Glutamatergic neuron (in vitro differentiated cells): ENCODE measurements at regions not wholly inside any gene's neighbourhood (a gene's known extent, or its start where the extent isn't known, plus 50 kb on each side); places are given as distances from the start of the nearest gene placed in this dataset.

Source experiments
- DNase-seq: peaks from one replicate; pipeline ENCODE4 v3.0.0; 2022
- H3K27ac Mint-ChIP-seq: one replicate; pipeline ENCODE4 v1.8.0; 2020; ENCODE audit warnings: mild to moderate bottlenecking, mixed read lengths, inconsistent platforms; ENCODE audit not compliant: unreplicated experiment
- H3K27me3 Mint-ChIP-seq: one replicate; pipeline ENCODE4 v1.8.0; 2020; ENCODE audit warnings: mild to moderate bottlenecking, moderate library complexity, mixed read lengths, inconsistent platforms; ENCODE audit not compliant: unreplicated experiment
- H3K36me3 Mint-ChIP-seq: one replicate; pipeline ENCODE4 v1.8.0; 2020; ENCODE audit warnings: mild to moderate bottlenecking, mixed read lengths, inconsistent platforms; ENCODE audit not compliant: unreplicated experiment
- H3K4me1 Mint-ChIP-seq: one replicate; pipeline ENCODE4 v1.8.0; 2020; ENCODE audit warnings: mild to moderate bottlenecking, low read depth, mixed read lengths, inconsistent platforms; ENCODE audit not compliant: unreplicated experiment
- H3K4me3 Mint-ChIP-seq: one replicate; pipeline ENCODE4 v1.8.0; 2020; ENCODE audit warnings: mild to moderate bottlenecking, mixed read lengths, inconsistent platforms; ENCODE audit not compliant: unreplicated experiment
- H3K9me3 Mint-ChIP-seq: one replicate; pipeline ENCODE4 v1.8.0; 2020; ENCODE audit warnings: mild to moderate bottlenecking, moderate library complexity, mixed read lengths, inconsistent platforms; ENCODE audit not compliant: unreplicated experiment
- CTCF ChIP-seq: fragments of 200-600 bp; sonication (generic); IDR thresholded peaks from one replicate; pipeline ENCODE4 v1.5.0; 2021; ENCODE audit not compliant: partially characterized antibody, unreplicated experiment

- no peaks in the 10 kb centered on the region for H3K4me1 Mint-ChIP-seq
- peaks cover 7% of the 10 kb centered on the region for H3K36me3 Mint-ChIP-seq
- H3K9me3 Mint-ChIP-seq, result no peaks in the 10 kb centered on the region
- no peak overlapping the region for H3K27ac Mint-ChIP-seq
- no peak overlapping the region for H3K4me3 Mint-ChIP-seq
- DNase-seq, result no peak
- H3K27me3 Mint-ChIP-seq, result no peaks in the 10 kb centered on the region
- TF ChIP-seq CTCF, result no peak
Observed at GRCh38 chr4:162675661-162676060, 491.0 kb downstream of the NAF1 start.

GRCh38 chr4:162661913-162662312 lies 498.1 kb upstream of the FSTL5 start:
- H3K36me3 Mint-ChIP-seq, result no peaks in the 10 kb centered on the region
- TF ChIP-seq CTCF, result no peak
- H3K27me3 Mint-ChIP-seq, result no peaks in the 10 kb centered on the region
- H3K9me3 Mint-ChIP-seq, result no peaks in the 10 kb centered on the region
- H3K27ac Mint-ChIP-seq, result no peak overlapping the region
- H3K4me3 Mint-ChIP-seq, result no peak overlapping the region
- no peak for DNase-seq
- H3K4me1 Mint-ChIP-seq, result no peaks in the 10 kb centered on the region

- no peaks in the 10 kb centered on the region for H3K4me1 Mint-ChIP-seq
- H3K36me3 Mint-ChIP-seq, result no peaks in the 10 kb centered on the region
- no peak for TF ChIP-seq CTCF
- no peaks in the 10 kb centered on the region for H3K9me3 Mint-ChIP-seq
- no peak for DNase-seq
- no peaks in the 10 kb centered on the region for H3K27me3 Mint-ChIP-seq
- H3K4me3 Mint-ChIP-seq, result no peak overlapping the region
- no peak overlapping the region for H3K27ac Mint-ChIP-seq
Observed at GRCh38 chr4:162659716-162660115, 495.9 kb upstream of the FSTL5 start.

- no peaks in the 10 kb centered on the region for H3K36me3 Mint-ChIP-seq
- no peak for TF ChIP-seq CTCF
- no peaks in the 10 kb centered on the region for H3K9me3 Mint-ChIP-seq
- H3K27ac Mint-ChIP-seq, result no peak overlapping the region
- H3K4me3 Mint-ChIP-seq, result no peak overlapping the region
- DNase-seq, result no peak
- no peaks in the 10 kb centered on the region for H3K27me3 Mint-ChIP-seq
- H3K4me1 Mint-ChIP-seq, result no peaks in the 10 kb centered on the region
Observed at GRCh38 chr4:162657966-162658365, 494.2 kb upstream of the FSTL5 start.

GRCh38 chr4:162650166-162650565 lies 486.4 kb upstream of the FSTL5 start:
- DNase-seq, result no peak
- Mint-ChIP-seq H3K27ac (no peak overlapping the region), H3K9me3 (no peaks in the 10 kb centered on the region), H3K27me3 (no peaks in the 10 kb centered on the region), H3K36me3 (no peaks in the 10 kb centered on the region), H3K4me3 (no peak overlapping the region), H3K4me1 (no peaks in the 10 kb centered on the region)
- no peak for TF ChIP-seq CTCF
